ENCODE measurements at regions not wholly inside any gene's neighbourhood (a gene's known extent, or its start where the extent isn't known, plus 50 kb on each side); places are given as distances from the start of the nearest gene placed in this dataset.

- DNase-seq (ENCODE audit: insufficient read length, low spot score) = no peak
- TF ChIP-seq PAX5 (IDR thresholded peaks at IDR 0.05; ENCODE audit: insufficient read depth, low read length, severe bottlenecking) (no peak), SPI1 (IDR thresholded peaks at IDR 0.05; ENCODE audit: low read depth, low read length) (no peak), POU2F2 (IDR thresholded peaks at IDR 0.05; ENCODE audit: low read depth, low read length) (no peak), POLR2A (IDR thresholded peaks at IDR 0.05; ENCODE audit: low read depth, low read length) (no peak), POLR2AphosphoS5 (IDR thresholded peaks at IDR 0.05; ENCODE audit: low read depth, low read length) (no peak)
- FAIRE-seq = no peak
Observed at GRCh38 chr20:12623870-12624269, 384.9 kb upstream of the SPTLC3 start.

GRCh38 chr20:12627485-12627884, 381.3 kb upstream of the SPTLC3 start:
- TF ChIP-seq POLR2A (IDR thresholded peaks at IDR 0.05; ENCODE audit: low read depth, low read length) (no peak), POLR2AphosphoS5 (IDR thresholded peaks at IDR 0.05; ENCODE audit: low read depth, low read length) (no peak), TAF1 (IDR thresholded peaks at IDR 0.05; ENCODE audit: low read depth, low read length) (no peak), POU2F2 (IDR thresholded peaks at IDR 0.05; ENCODE audit: low read depth, low read length) (no peak), PAX5 (IDR thresholded peaks at IDR 0.05; ENCODE audit: insufficient read depth, low read length, severe bottlenecking) (no peak), SPI1 (IDR thresholded peaks at IDR 0.05; ENCODE audit: low read depth, low read length) (no peak)
- no peak for DNase-seq (ENCODE audit: insufficient read length, low spot score)
- FAIRE-seq = no peak

DNA sequence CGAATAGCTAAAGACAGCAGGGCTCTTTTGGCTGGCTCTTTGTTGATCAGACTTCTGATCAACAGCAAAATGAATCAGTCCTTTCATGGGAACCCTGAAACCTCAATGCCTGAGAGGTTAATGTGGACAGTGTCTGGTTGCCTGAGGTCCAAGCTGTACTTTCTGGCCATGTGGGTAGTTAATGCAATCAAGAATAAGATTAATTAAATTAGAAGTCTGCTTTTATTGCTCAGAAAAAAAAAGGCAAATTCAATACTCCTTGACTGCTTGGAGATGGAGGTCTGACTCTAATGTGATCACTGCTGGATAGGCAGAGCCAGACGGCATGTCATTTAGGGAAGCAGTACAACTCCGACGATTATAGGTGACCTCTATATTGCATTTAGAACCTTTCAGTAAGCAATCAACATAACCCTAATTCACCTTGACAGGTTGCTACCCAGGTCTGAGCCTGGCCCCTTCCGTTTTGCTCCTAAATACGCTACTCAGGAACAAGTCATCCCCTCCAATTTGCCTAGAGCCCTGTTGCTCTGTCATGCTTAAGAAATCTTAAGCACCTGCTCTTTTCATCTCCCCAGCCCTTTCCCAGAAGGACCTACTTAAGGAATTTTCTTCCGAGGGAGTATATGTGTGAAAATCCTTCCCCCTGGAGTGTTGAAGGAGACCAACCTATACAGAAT, 370.0 kb upstream of the SPTLC3 start:
- FAIRE-seq = no peak
- TF ChIP-seq TAF1 (IDR thresholded peaks at IDR 0.05; ENCODE audit: low read depth, low read length) (no peak), POLR2A (IDR thresholded peaks at IDR 0.05; ENCODE audit: low read depth, low read length) (no peak), SPI1 (IDR thresholded peaks at IDR 0.05; ENCODE audit: low read depth, low read length) (no peak), POLR2AphosphoS5 (IDR thresholded peaks at IDR 0.05; ENCODE audit: low read depth, low read length) (no peak), PAX5 (IDR thresholded peaks at IDR 0.05; ENCODE audit: insufficient read depth, low read length, severe bottlenecking) (no peak), POU2F2 (IDR thresholded peaks at IDR 0.05; ENCODE audit: low read depth, low read length) (no peak)
- no peak for DNase-seq (ENCODE audit: insufficient read length, low spot score)

DNA sequence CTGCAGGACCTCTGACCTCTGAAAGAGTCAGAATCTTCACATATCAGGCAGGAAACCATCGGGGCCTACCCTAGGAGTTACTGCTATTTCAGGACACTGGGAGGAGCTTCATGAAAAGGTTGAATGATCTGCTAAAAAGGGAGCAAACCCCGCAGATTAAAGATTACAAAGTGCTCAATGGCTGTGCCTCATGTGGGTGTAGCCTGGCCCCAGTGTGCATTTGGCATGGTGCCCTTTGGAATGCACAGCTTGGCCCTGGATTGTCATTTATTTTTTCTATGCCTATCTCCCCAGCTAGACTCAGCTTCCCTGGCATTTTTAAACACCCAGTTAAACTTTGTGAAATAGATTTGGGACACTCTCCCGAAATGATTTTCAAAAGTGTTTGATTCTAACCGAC, 368.5 kb upstream of the SPTLC3 start:
- FAIRE-seq (no peak), DNase-seq (ENCODE audit: insufficient read length, low spot score) (no peak)
- TF ChIP-seq POU2F2 (IDR thresholded peaks at IDR 0.05; ENCODE audit: low read depth, low read length) = no peak
- TF ChIP-seq SPI1 (IDR thresholded peaks at IDR 0.05; ENCODE audit: low read depth, low read length) = no peak
- TF ChIP-seq PAX5 (IDR thresholded peaks at IDR 0.05; ENCODE audit: insufficient read depth, low read length, severe bottlenecking) = no peak
- TF ChIP-seq POLR2AphosphoS5 (IDR thresholded peaks at IDR 0.05; ENCODE audit: low read depth, low read length) = no peak

- FAIRE-seq (no peak), DNase-seq (ENCODE audit: insufficient read length, low spot score) (no peak)
- TF ChIP-seq SPI1 (IDR thresholded peaks at IDR 0.05; ENCODE audit: low read depth, low read length) = no peak
Observed at GRCh38 chr20:12641619-12642018, 367.2 kb upstream of the SPTLC3 start.

- FAIRE-seq (no peak), DNase-seq (ENCODE audit: insufficient read length, low spot score) (no peak)
- TF ChIP-seq SPI1 (IDR thresholded peaks at IDR 0.05; ENCODE audit: low read depth, low read length) (no peak), POLR2A (IDR thresholded peaks at IDR 0.05; ENCODE audit: low read depth, low read length) (no peak), POLR2AphosphoS5 (IDR thresholded peaks at IDR 0.05; ENCODE audit: low read depth, low read length) (no peak), POU2F2 (IDR thresholded peaks at IDR 0.05; ENCODE audit: low read depth, low read length) (no peak), TAF1 (IDR thresholded peaks at IDR 0.05; ENCODE audit: low read depth, low read length) (no peak), PAX5 (IDR thresholded peaks at IDR 0.05; ENCODE audit: insufficient read depth, low read length, severe bottlenecking) (no peak)
Observed at GRCh38 chr20:12644461-12644860, 364.3 kb upstream of the SPTLC3 start.

DNA sequence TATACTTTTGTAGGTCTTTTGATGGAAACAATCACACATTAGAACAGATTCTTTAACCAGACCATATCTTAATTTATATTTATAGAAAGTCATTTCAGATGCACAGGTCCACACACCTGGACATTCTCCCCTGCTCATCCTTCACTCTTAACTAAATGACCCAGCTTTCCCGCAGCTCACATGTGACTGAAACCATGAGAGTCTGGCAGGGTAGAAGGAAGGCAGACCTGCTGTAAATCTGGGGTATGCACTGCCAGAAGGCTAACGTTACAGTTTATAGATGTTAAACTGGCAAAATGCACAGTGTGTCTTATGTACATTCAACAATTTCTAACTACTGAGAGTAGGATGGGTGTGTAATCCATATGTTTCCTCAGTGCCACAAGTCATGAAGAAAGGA, 359.5 kb upstream of the SPTLC3 start:
- TF ChIP-seq POLR2A (IDR thresholded peaks at IDR 0.05; ENCODE audit: low read depth, low read length) (no peak), POLR2AphosphoS5 (IDR thresholded peaks at IDR 0.05; ENCODE audit: low read depth, low read length) (no peak), TAF1 (IDR thresholded peaks at IDR 0.05; ENCODE audit: low read depth, low read length) (no peak), POU2F2 (IDR thresholded peaks at IDR 0.05; ENCODE audit: low read depth, low read length) (no peak), SPI1 (IDR thresholded peaks at IDR 0.05; ENCODE audit: low read depth, low read length) (no peak), PAX5 (IDR thresholded peaks at IDR 0.05; ENCODE audit: insufficient read depth, low read length, severe bottlenecking) (no peak)
- FAIRE-seq = no peak

GRCh38 chr20:12653642-12654041, 355.1 kb upstream of the SPTLC3 start:
- no peak for DNase-seq (ENCODE audit: insufficient read length, low spot score)
- TF ChIP-seq SPI1 (IDR thresholded peaks at IDR 0.05; ENCODE audit: low read depth, low read length) = no peak
- no peak for TF ChIP-seq POU2F2 (IDR thresholded peaks at IDR 0.05; ENCODE audit: low read depth, low read length)
- TF ChIP-seq TAF1 (IDR thresholded peaks at IDR 0.05; ENCODE audit: low read depth, low read length) = no peak
- TF ChIP-seq POLR2A (IDR thresholded peaks at IDR 0.05; ENCODE audit: low read depth, low read length) = no peak
- TF ChIP-seq POLR2AphosphoS5 (IDR thresholded peaks at IDR 0.05; ENCODE audit: low read depth, low read length) = no peak
- no peak for TF ChIP-seq PAX5 (IDR thresholded peaks at IDR 0.05; ENCODE audit: insufficient read depth, low read length, severe bottlenecking)
- FAIRE-seq = no peak

More for the DNA sequence above, 359.5 kb upstream of the SPTLC3 start:
- no peak for DNase-seq (ENCODE audit: insufficient read length, low spot score)

GRCh38 chr20:12659942-12660341, 348.8 kb upstream of the SPTLC3 start:
- DNase-seq (ENCODE audit: insufficient read length, low spot score) = no peak
- FAIRE-seq = no peak
- no peak for TF ChIP-seq TAF1 (IDR thresholded peaks at IDR 0.05; ENCODE audit: low read depth, low read length)
- TF ChIP-seq POU2F2 (IDR thresholded peaks at IDR 0.05; ENCODE audit: low read depth, low read length) = no peak
- no peak for TF ChIP-seq POLR2AphosphoS5 (IDR thresholded peaks at IDR 0.05; ENCODE audit: low read depth, low read length)
- TF ChIP-seq POLR2A (IDR thresholded peaks at IDR 0.05; ENCODE audit: low read depth, low read length) = no peak
- TF ChIP-seq SPI1 (IDR thresholded peaks at IDR 0.05; ENCODE audit: low read depth, low read length) = no peak
- no peak for TF ChIP-seq PAX5 (IDR thresholded peaks at IDR 0.05; ENCODE audit: insufficient read depth, low read length, severe bottlenecking)

- no peak for TF ChIP-seq POLR2A (IDR thresholded peaks at IDR 0.05; ENCODE audit: low read depth, low read length)
- no peak for TF ChIP-seq TAF1 (IDR thresholded peaks at IDR 0.05; ENCODE audit: low read depth, low read length)
- TF ChIP-seq POLR2AphosphoS5 (IDR thresholded peaks at IDR 0.05; ENCODE audit: low read depth, low read length) = no peak
- no peak for TF ChIP-seq PAX5 (IDR thresholded peaks at IDR 0.05; ENCODE audit: insufficient read depth, low read length, severe bottlenecking)
- TF ChIP-seq POU2F2 (IDR thresholded peaks at IDR 0.05; ENCODE audit: low read depth, low read length) = no peak
- no peak for FAIRE-seq
- no peak for DNase-seq (ENCODE audit: insufficient read length, low spot score)
Observed at GRCh38 chr20:12660918-12661317, 347.9 kb upstream of the SPTLC3 start.

Data from GM12891 (cell line).